Amniotic epithelial cell (primary cell): ENCODE measurements at regions not wholly inside any gene's neighbourhood (a gene's known extent, or its start where the extent isn't known, plus 50 kb on each side); places are given as distances from the start of the nearest gene placed in this dataset.

Experiments used
- DNase-seq: peaks from one replicate; pipeline ENCODE4 v3.0.0-alpha.2; 2010; ENCODE audit warnings: low read depth

GRCh38 chr12:34379142-34379541, 356.8 kb downstream of the ALG10 start:
- DNase-seq, result no peak

DNA sequence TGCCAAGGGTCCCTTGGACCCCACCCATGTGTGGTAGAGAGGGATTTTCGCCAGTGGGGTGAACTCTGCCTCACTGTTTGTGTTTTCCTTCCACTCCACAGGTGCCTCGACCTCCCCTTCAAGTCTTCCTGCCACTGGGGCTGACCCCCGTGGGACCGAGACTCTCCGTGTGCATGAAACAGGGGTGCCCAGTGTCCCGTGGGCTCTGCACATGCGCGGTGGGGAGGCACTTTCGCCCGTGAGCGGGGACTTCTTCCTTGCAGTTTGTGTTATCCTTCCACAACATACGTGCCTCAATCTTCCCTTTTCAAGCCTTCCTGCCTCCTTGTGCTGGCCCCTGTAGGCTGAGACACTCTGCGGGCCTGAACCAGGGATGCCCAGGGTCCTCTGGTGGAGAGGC, 362.4 kb downstream of the ALG10 start:
- DNase-seq, result no peak

GRCh38 chr12:34386016-34386415, 363.7 kb downstream of the ALG10 start:
- no peak for DNase-seq

- no peak for DNase-seq
These were observed 364.4 kb downstream of the ALG10 start for GRCh38 chr12:34386621-34387255.

DNA sequence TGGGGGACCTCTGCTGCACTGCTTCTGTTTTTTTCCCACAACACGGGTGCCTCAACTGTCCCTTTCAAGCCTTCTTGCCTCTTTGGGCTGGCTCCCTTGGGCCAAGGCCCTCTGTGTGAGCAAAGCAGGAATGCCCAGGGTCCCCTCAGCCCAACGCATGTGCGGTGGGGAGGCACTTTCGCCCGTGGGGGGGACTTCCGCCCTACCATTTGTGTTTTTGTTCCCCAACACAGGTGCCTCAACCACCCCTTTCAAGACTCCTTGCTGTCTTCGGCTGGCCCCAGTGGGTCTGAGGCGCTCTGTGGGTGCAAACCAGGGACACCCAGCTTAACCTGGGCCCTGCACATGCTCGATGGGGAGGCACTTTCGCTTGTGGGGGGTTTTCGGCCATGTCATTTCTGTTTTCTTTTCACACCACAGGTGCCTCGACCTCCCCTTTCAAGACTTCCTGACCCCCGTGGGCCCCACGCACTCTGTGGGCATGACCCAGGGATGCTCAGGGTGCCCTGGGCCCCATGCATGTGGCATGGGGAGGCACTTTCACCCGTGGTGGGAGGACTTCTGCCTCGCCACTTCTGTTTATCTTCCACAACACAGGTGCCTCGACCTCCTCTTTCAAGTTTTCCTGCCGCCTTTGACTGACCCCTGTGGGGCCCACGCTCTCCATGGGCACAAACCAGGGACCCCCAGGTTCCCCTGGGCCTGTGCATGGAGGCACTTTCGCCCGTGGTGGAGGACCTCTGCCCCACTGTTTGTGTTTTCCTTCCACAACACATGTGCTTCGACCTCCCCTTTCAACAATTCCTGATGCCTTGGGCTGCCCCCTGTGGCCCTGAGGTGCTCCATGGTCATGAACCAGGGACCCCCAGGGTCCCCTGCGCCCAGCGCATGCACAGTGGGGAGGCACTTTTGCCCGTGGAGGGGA, 365.7 kb downstream of the ALG10 start:
- DNase-seq, result no peak

- DNase-seq, result no peak
These were observed 366.5 kb downstream of the ALG10 start for GRCh38 chr12:34388636-34389377.

GRCh38 chr12:34389378-34390170, 367.3 kb downstream of the ALG10 start:
- no peak for DNase-seq

DNA sequence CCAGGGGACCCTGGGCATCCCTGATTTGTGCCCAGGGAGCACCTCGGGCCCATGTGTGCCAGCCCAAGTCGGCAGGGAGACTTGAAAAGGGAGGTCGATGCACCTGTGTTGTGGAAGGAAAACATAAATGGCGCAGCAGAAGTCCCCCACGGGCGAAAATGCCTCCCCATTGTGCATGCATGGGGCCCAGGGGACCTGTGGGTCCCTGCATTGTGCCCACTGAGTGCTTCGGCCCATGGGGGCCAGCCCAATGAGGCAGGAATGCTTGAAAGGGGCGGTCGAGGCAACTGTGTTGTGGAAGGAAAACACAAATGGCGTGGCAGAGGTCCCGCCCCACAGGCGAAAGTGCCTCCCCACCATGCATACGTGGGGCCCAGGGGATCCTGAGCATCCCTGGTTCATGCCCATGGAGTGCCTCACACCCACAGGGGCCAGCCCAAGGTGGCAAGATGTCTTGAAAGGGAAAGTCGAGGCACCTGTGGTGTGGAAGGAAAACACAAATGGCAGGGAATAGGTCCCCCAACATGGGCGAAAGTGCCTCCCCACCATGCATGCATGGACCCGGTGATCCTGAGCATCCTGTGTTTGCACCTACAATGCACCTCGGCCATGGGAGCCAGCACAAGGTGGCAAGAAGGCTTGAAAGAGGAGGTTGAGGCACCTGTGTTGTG, 368.0 kb downstream of the ALG10 start:
- DNase-seq, result no peak

GRCh38 chr12:34390846-34391700, 368.8 kb downstream of the ALG10 start:
- no peak for DNase-seq

GRCh38 chr12:34391771-34392581, 369.7 kb downstream of the ALG10 start:
- no peak for DNase-seq

GRCh38 chr12:34392741-34393085, 370.4 kb downstream of the ALG10 start:
- no peak for DNase-seq

DNA sequence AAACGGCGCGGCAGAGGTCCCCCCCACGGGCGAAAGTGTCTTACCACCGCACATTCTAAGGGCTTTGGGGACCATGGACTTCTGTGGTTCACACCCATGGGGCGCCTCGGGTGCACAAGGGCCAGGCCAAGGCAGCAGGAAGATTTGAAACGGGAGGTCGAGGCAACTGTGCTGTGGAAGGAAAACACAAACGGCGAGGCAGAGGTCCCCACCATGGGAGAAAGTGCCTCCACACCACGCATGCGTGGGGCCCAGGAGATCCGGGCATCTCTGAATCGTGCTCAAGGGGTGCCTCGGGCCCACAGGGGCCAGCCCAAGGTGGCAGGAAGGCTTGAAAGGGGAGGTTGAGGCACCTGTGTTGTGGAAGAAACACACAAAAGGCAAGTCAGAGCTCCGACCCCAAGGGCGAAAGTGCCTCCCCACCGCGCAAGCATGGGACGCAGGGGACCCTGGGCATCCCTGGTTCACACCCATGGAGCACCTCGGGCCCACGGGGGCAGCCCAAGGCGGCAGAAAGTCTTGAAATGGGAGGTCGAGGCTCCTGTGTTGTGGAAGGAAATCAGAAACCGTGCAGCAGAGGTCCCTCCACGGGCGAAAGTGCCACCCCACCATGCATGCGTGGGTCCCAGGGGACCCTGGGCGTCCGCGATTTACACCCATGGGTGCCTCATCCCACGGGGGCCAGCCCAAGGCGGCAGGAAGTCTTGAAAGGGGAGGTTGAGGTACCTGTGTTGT, 371.0 kb downstream of the ALG10 start:
- no peak for DNase-seq

GRCh38 chr12:34393821-34394150, 371.5 kb downstream of the ALG10 start:
- no peak for DNase-seq

DNA sequence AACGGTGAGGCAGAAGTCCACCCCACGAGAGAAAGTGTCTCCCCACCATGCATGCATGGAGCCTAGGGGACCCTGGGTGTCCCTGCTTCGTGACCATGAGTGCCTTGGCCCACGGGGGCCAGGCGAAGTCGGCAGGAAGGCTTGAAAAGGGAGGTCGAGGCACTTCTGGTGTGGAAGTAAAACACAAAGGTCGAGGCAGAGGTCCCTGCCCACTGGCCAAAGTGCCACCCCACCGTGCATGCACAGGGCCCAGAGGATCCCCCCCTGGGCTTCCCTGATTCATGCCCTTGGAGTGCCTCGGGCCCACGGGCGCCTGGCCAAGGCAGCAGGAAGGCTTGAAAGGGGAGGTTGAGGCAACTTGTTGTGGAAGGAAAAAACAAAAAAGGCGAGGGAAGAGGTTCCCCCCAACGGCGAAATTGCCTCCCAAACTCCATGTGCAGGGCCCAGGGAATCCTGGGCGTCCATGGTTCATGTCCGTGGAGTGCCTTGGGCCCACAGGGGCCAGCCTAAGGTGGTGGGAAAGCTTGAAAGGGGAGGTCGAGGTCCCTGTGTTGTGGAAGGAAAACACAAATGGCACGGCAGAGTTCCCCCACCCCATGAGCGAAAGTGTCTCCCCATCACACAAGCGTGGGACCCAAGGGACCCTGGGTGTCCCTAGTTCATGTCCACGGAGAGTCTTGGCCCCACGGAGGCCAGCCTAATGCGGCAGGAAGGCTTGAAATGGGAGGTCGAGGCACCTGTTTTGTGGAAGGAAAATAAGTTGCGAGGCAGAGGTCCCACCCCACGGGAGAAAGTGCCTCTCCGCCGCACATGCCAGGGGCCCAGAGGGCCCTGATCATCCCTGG, 372.1 kb downstream of the ALG10 start:
- no peak for DNase-seq

GRCh38 chr12:34395056-34396005, 373.0 kb downstream of the ALG10 start:
- DNase-seq, result no peak

DNA sequence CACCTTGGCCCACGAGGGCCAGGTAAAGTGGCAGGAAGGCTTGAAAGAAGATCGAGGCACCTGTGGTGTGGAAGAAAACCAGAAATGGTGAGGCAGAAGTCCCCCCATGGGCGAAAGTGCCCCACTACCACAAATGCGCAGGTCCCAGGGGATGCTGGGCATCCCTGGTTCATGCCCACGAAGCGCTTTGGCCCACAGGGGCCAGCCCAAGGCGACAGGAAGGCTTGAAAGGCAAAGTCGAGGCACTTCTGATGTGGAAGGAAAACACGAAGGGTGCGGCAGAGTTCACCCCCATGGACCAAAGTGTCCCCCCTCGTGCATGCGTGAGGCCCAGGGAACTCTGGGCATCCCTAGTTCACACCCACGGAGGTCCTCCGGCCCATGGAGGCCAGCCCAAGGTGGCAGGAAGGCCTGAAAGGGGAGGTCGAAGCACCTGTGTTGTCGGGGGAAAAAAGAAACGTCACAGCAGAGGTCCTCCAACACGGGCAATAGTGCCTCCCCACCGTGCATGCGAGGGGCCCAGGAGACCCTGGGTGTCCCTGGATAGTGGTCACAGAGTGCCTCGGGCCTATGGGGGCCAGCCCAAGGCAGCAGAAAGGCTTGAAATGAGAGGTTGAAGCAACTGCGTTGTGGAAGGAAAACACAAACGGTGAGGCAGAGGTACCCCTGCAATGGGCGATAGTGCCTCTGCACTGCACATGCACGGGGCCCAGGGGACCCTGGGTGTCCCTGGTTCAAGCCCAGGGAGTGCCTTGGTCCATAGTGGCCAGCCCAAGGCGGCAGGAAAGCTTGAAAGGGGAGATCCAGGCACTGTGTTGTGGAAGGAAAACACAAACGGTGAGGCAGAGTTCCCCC, 373.9 kb downstream of the ALG10 start:
- no peak for DNase-seq
